Endothelial cell of umbilical vein (primary cell): ENCODE measurements at regions not wholly inside any gene's neighbourhood (a gene's known extent, or its start where the extent isn't known, plus 50 kb on each side); places are given as distances from the start of the nearest gene placed in this dataset.

Experiments used
- BruUV-seq: library from RNA; stranded (reverse); fragments of 400-500 nt; replicated peaks from 2 replicates; lab custom pipeline; 2021; lab: Mats Ljungman, UMichigan
- CTCF ChIA-PET: fragments of 300-600, 350-600 bp; sonication (Branson Sonifier 250); formaldehyde crosslinking; loops from one replicate; lab custom pipeline; 2021; ENCODE audit warnings: antibody characterized with exemption, inconsistent platforms; lab: Charles Lee
- POLR2A ChIA-PET: fragments of 300-600, 350-600 bp; sonication (Branson Sonifier 250); formaldehyde crosslinking; loops from one replicate; lab custom pipeline; 2021; ENCODE audit warnings: antibody characterized with exemption, inconsistent platforms; lab: Charles Lee
- DNase-seq: peaks from one replicate; pipeline ENCODE4 v3.0.0-alpha.2; 2011; ENCODE audit warnings: low read depth, low spot score
- FAIRE-seq: peaks from 2 replicates; lab custom pipeline; 2011; peaks lifted over from hg19 to GRCh38; lab: Jason Lieb, UNC
- H2AFZ ChIP-seq: 2 replicates; pipeline ENCODE4 v1.6.0; 2012; ENCODE audit warnings: low read depth, low read length, control low read depth, inconsistent platforms
- H3K27ac ChIP-seq: 2 replicates; pipeline ENCODE4 v1.5.1; 2011; ENCODE audit warnings: low read depth, mild to moderate bottlenecking, control low read depth, low read length, moderate library complexity; ENCODE audit not compliant: insufficient read depth
- H3K27me3 ChIP-seq, 2 experiments: 2 replicates each; pipeline versions ENCODE4 v1.6.0 to v1.6.1; 2011; ENCODE audit warnings: low read length in 2 of 2, mixed read lengths in 1 of 2; ENCODE audit not compliant: control insufficient read depth in 2 of 2, insufficient read depth in 2 of 2
- H3K36me3 ChIP-seq, 2 experiments: 2 replicates in 1 of 2; 3 replicates in 1 of 2; pipeline ENCODE4 v1.5.1; 2011; ENCODE audit warnings: low read length in 2 of 2, mild to moderate bottlenecking in 1 of 2, moderate library complexity in 1 of 2; ENCODE audit not compliant: control insufficient read depth in 2 of 2, insufficient read depth in 2 of 2; ENCODE audit errors: extremely low read depth in 1 of 2
- H3K4me1 ChIP-seq: 3 replicates; pipeline ENCODE4 v1.5.1; 2011; ENCODE audit warnings: mild to moderate bottlenecking, low read length; ENCODE audit not compliant: control insufficient read depth, insufficient read depth; ENCODE audit errors: extremely low read depth
- H3K4me2 ChIP-seq: 2 replicates; pipeline ENCODE4 v1.6.1; 2011; ENCODE audit warnings: low read length, control low read depth, mixed read lengths; ENCODE audit not compliant: insufficient read depth
- H3K4me3 ChIP-seq, 3 experiments: fragments of 200-600 bp in 1 of 3; sonication (generic), shearing (Covaris generic) in 1 of 3; replicated peaks in 1 of 3; 2 replicates each; pipeline ENCODE4 v1.5.1; 2011 to 2016; ENCODE audit warnings: control low read depth in 3 of 3, low read length in 3 of 3, mild to moderate bottlenecking in 2 of 3, inconsistent platforms in 1 of 3, low read depth in 1 of 3, moderate library complexity in 1 of 3; ENCODE audit not compliant: insufficient read depth in 1 of 3
- H3K79me2 ChIP-seq: 2 replicates; pipeline ENCODE4 v1.6.0; 2012; ENCODE audit warnings: low read length, inconsistent platforms; ENCODE audit not compliant: control insufficient read depth, insufficient read depth
- H3K9ac ChIP-seq: replicated peaks from 2 replicates; pipeline ENCODE3; 2011; ENCODE audit warnings: low read length, control low read depth; ENCODE audit not compliant: insufficient read depth; ENCODE audit errors: extremely low read depth
- H3K9me1 ChIP-seq: replicated peaks from 3 replicates; pipeline ENCODE4 v1.6.0; 2011; ENCODE audit warnings: mild to moderate bottlenecking, low read length; ENCODE audit not compliant: control insufficient read depth, insufficient read depth; ENCODE audit errors: extremely low read depth
- H3K9me3 ChIP-seq: replicated peaks from 2 replicates; pipeline ENCODE4 v1.5.1; 2012; ENCODE audit warnings: low read length, inconsistent platforms; ENCODE audit not compliant: control insufficient read depth, insufficient read depth
- H4K20me1 ChIP-seq: replicated peaks from 2 replicates; pipeline ENCODE3; 2011; ENCODE audit warnings: mild to moderate bottlenecking, low read length; ENCODE audit not compliant: control insufficient read depth, insufficient read depth; ENCODE audit errors: extremely low read depth
- EZH2 ChIP-seq: IDR thresholded peaks from 2 replicates; pipeline ENCODE4 v1.6.1; 2012; ENCODE audit warnings: borderline replicate concordance, low read depth, mild to moderate bottlenecking, moderate library complexity, low read length, inconsistent platforms; ENCODE audit not compliant: severe bottlenecking
- FOS ChIP-seq: IDR thresholded peaks from 2 replicates; pipeline ENCODE4 v1.6.1; 2011; ENCODE audit warnings: mild to moderate bottlenecking, low read length, moderate library complexity, borderline replicate concordance; ENCODE audit not compliant: insufficient read depth
- MYC ChIP-seq: IDR thresholded peaks from one replicate; pipeline ENCODE4 v1.6.1; 2011; ENCODE audit warnings: mild to moderate bottlenecking, low read depth, low read length
- POLR2A ChIP-seq: IDR thresholded peaks from 2 replicates; pipeline ENCODE4 v1.6.1; 2012; ENCODE audit warnings: low read depth, mild to moderate bottlenecking, control low read depth, low read length
- POLR2AphosphoS5 ChIP-seq: IDR thresholded peaks from 2 replicates; pipeline ENCODE4 v1.6.1; 2012; ENCODE audit warnings: low read depth, mild to moderate bottlenecking, control low read depth, low read length, moderate library complexity; ENCODE audit not compliant: insufficient read depth
- dilution Hi-C: fragments of 300-500 bp; cut with MboI; formaldehyde crosslinking; loops from one replicate; pipeline ENCODE4 v1.15.0; 2019; ENCODE audit warnings: low sequenced_read_pairs; ENCODE audit not compliant: extremely low pct_ligation_motif_present
- intact Hi-C: fragments of 100-400 bp; cut with micrococcal nuclease; formaldehyde crosslinking; loops from one replicate; pipeline ENCODE4 v1.10.0; 2022
- TF ChIP-seq, protein P1 (sequence below): IDR thresholded peaks from 2 replicates; pipeline ENCODE4 v1.6.1; 2011; ENCODE audit not compliant: insufficient read depth, insufficient read length
- TF ChIP-seq, protein P2 (sequence below), 2 donors: IDR thresholded peaks; 1 replicate in 1 of 2; 2 replicates in 1 of 2; pipeline ENCODE4 v1.5.1; 2011; ENCODE audit warnings: low read length in 2 of 2, mild to moderate bottlenecking in 2 of 2, moderate library complexity in 2 of 2, control low read depth in 1 of 2, inconsistent platforms in 1 of 2, low read depth in 1 of 2; ENCODE audit not compliant: insufficient read depth in 1 of 2; ENCODE audit errors: extremely low read depth in 1 of 2

DNA sequence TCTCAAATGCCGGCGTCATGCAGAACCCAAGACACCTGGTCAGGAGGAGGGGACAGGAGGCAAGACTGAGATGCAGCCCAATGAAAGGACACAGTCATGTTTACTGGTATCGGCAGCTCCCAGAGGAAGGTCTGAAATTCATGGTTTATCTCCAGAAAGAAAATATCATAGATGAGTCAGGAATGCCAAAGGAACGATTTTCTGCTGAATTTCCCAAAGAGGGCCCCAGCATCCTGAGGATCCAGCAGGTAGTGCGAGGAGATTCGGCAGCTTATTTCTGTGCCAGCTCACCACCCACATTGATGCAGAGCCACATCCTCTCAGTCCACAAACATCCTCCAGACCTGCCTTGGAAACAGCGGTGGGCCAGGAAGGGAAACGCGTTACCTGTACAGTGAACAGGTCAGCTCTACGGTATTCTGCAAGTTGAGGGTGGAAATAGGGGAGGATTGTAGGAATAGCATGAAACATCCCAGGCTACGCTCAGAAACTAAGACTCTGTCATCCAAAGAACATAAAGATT, 133.1 kb upstream of the PRSS1 start:
- FAIRE-seq, result no peak
- Histone ChIP-seq H3K27me3 (peaks cover 3 to 5% of the 10 kb centered on the region in 2 experiments), H3K27ac (no peak overlapping the region), H4K20me1 (no peaks in the 10 kb centered on the region), H3K9ac (no peak overlapping the region), H3K36me3 (no peaks in the 10 kb centered on the region), H3K9me3 (no peaks in the 10 kb centered on the region), H3K79me2 (no peaks in the 10 kb centered on the region), H3K4me1 (peaks cover 5% of the 10 kb centered on the region), H3K4me2 (no peak overlapping the region), H2AFZ (no peak overlapping the region), H3K4me3 (no peak overlapping the region), H3K9me1 (no peaks in the 10 kb centered on the region)
- dilution Hi-C loops (no loop called here), intact Hi-C loops (no loop called here)
- POLR2A ChIA-PET, result no interaction called here
- CTCF ChIA-PET, result interaction anchor here (1.5 to 2.3 kb wide), 3 partner anchors 9 to 81 kb away, joined by 4 to 9 read pairs (median 7); no protein-coding TSS in a partner anchor
- BruUV-seq, result no TSS peak
- TF ChIP-seq EZH2, result no peak
- TF ChIP-seq, protein P1, sequence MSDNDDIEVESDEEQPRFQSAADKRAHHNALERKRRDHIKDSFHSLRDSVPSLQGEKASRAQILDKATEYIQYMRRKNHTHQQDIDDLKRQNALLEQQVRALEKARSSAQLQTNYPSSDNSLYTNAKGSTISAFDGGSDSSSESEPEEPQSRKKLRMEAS, result no peak
- TF ChIP-seq, protein P2, sequence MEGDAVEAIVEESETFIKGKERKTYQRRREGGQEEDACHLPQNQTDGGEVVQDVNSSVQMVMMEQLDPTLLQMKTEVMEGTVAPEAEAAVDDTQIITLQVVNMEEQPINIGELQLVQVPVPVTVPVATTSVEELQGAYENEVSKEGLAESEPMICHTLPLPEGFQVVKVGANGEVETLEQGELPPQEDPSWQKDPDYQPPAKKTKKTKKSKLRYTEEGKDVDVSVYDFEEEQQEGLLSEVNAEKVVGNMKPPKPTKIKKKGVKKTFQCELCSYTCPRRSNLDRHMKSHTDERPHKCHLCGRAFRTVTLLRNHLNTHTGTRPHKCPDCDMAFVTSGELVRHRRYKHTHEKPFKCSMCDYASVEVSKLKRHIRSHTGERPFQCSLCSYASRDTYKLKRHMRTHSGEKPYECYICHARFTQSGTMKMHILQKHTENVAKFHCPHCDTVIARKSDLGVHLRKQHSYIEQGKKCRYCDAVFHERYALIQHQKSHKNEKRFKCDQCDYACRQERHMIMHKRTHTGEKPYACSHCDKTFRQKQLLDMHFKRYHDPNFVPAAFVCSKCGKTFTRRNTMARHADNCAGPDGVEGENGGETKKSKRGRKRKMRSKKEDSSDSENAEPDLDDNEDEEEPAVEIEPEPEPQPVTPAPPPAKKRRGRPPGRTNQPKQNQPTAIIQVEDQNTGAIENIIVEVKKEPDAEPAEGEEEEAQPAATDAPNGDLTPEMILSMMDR (IDR thresholded peaks at IDR 0.05; ENCODE audit: extremely low read depth in 1 of 2, insufficient read depth in 1 of 2, low read depth in 1 of 2, low read length in 2 of 2), result no peak
- TF ChIP-seq MYC, result no peak
- no peak for TF ChIP-seq POLR2A
- no peak for TF ChIP-seq POLR2AphosphoS5
- TF ChIP-seq FOS, result no peak
- no peak for DNase-seq
